Non-pigmented ciliary epithelial cell (primary cell): ENCODE measurements at regions not wholly inside any gene's neighbourhood (a gene's known extent, or its start where the extent isn't known, plus 50 kb on each side); places are given as distances from the start of the nearest gene placed in this dataset.
A peak's percentile ranks its signal among the peaks of the same experiment; 100 is the strongest.
"Not testable (repeated sequence)": the region's sequence is repeated elsewhere in the genome, so short reads cannot be mapped to it uniquely, and the experiment has no call there.

ENCODE experiments used
- DNase-seq: peaks from one replicate; pipeline ENCODE4 v3.0.0-alpha.2; 2010; ENCODE audit warnings: low read depth

- no peak for DNase-seq
Observed at GRCh38 chr7:106523482-106523881, 137.5 kb downstream of the CCDC71L start.

- DNase-seq: no peak
Observed at GRCh38 chr7:106522696-106523095, 138.3 kb downstream of the CCDC71L start.

GRCh38 chr7:106521541-106521940 is 139.4 kb downstream of the CCDC71L start:
- DNase-seq: no peak

- DNase-seq: no peak
Observed at GRCh38 chr7:106520962-106521514, 139.9 kb downstream of the CCDC71L start.

GRCh38 chr7:106518967-106519366 is 142.0 kb downstream of the CCDC71L start:
- DNase-seq: no peak

- no peak for DNase-seq
Observed at GRCh38 chr7:106518239-106518638, 142.7 kb downstream of the CCDC71L start.

- no peak for DNase-seq
Observed at GRCh38 chr7:106517508-106517907, 143.4 kb downstream of the CCDC71L start.

GRCh38 chr7:106515321-106515720 is 145.6 kb downstream of the CCDC71L start:
- no peak for DNase-seq

DNA sequence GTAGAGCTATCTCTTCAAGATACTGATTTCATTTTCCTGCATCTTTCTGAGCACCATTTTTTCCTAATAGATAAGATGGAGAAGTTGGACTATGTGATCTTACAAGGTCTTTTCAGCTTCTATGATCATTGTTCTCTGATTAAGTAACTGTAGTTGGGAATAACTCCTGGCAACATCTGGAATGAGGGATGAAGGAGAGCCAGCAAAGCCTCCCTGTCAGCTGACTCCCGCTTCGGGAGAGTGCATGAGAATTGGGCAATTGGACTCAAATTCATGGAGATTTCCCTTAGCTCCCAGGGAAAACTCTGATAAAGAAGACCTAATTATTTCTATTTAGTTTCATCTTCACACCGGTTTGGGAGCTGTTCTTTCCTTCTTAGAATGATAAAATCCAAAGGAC is 146.1 kb downstream of the CCDC71L start:
- DNase-seq: no peak

DNA sequence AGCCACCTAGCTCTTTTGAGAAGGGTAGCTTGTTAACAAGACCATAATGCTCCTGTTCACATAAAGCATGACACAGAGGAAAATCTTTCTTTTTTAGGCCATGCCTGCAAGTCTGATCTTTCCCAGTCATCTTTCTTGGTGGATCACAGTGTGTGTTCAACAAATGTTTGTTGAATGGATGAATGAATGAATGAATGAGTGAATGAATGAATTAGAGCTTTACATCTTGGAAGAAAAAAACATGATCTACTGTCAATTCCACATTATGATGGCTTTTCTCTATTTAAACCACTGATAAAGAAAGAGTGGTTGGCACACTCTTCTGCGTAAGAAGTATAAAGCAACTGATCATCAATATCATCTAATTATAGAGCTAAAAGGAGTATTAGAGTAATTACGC is 148.7 kb downstream of the CCDC71L start:
- no peak for DNase-seq

- DNase-seq: no peak
Observed at GRCh38 chr7:106504645-106505044, 156.3 kb downstream of the CCDC71L start.

GRCh38 chr7:106504207-106504606 is 156.8 kb downstream of the CCDC71L start:
- DNase-seq: no peak

GRCh38 chr7:106503626-106504025 is 157.3 kb downstream of the CCDC71L start:
- DNase-seq: no peak

DNA sequence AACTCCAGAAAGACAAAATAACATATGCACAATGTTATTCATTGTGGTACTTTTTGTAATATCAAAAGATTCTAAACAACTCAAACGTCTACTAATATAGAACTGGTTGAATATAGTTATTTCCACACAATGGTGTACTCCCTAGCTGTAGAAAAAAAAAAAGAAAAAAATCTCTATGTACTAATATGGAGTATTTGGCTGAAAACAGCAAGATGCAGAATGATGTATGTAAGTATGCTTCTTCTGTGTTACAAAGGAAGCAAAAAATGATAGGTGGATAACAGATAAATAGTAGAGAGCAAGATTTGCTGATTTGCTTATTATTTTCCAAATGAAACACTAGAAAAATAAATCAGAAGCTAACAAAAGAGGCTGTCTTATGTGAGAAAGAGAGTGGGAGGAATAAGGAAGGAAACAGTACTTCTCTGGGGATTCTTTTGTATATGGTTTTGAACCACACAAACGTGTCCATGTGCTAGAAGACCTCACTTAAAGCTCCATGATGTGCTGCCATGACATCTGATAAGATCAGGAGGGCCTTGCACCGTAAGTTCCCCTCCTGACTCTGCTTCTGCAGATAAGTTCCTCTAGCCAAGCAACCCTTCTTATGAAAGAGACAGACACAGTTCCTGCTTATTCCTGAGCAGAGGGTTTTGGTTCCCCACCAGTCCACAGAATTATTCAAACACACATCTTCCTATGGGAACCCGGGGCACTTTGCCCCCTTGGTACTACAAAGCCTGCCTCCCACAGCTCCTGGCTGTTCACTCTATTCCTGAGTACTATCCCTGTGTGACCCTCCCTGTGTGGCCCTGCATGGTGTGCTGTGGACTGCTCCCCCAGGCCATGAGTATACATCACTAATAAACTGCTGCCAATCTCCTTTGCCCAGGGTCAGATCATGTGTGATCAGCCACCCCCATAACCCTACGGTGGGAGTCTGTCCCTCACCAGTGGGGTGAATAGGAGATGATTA is 159.1 kb downstream of the CCDC71L start:
- DNase-seq: no peak

DNA sequence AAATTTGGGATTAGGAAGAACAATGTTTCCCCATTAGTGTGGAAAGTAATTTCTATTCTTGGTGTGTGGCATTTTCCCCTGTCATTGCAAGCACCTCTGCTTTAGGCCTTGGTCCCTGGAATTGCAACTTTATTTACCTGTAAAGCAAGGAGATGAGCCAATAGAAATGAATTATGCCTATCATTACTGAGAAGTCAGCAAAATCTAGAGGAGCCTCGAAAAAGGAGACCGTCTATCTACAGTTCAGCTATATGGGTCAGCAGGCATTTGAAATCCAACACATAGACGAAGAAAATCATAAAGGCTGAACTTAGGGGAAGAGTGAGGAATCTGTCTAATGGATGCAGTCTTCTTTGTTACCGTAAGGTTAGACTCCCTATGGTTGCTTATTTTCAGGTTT is 161.1 kb downstream of the CCDC71L start:
- DNase-seq: no peak

DNA sequence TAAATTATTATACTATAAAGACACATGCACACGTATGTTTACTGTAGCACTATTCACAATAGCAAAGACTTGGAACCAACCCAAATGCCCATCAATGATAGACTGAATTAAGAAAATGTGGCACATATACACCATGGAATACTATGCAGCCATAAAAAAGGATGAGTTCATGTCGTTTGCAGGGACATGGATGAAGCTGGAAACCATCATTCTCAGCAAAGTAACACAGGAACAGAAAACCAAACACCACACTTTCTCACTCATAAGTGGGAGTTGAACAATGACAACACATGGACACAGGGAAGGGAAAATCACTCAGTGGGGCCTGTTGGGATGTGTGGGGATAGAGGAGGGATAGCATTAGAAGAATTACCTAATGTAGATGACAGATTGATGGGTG is 163.0 kb downstream of the CCDC71L start:
- not testable (repeated sequence) for DNase-seq

DNA sequence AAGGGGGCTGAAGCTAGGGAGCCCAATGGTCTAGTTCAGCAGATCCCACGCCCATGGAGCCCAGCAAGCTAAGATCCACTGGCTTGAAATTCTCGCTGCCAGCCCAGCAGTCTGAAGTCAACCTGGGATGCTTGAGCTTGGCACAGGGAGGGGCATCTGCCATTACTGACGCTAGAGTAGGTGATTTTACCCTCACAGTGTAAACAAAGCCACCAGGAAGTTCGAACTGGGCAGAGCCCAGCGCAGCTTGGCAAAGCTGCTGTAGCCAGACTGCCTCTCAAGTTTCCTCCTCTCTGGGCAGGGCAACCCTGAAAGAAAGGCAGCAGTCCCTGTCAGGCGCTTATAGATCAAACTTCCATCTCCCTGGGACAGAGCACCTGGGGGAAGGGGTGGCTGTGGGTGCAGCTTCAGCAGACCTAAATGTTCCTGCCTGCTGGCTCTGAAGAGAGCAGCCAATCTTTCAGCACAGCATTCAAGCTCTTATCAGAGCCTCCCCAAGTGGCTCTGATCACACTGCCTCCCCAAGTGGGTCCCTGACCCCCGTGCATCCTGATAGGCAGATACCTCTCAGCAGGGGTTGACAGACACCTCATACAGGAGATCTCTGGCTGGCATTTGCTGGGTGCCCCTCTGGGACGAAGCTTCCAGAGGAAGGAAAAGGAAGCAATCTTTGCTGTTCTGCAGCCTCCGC is 167.8 kb downstream of the CCDC71L start:
- DNase-seq: no peak

GRCh38 chr7:106488465-106488864 is 172.5 kb downstream of the CCDC71L start:
- no peak for DNase-seq

DNA sequence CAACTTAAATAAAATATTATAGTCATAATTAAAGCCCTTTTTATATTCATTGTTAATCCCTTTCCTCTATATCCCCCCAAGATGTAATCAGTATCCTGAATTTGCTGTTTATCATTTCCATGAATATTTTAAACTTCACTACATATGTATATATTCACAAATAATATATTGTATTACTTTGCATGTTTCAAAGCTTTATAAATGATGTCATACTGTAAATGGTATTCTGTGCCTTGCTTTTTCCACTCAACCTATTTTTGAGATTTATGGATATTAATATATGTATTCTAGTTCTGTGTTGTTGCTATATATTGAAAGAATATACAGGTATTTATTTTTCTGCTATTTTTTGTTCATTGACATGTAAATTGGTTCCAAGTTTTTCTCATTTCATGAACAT is 173.1 kb downstream of the CCDC71L start:
- DNase-seq: no peak

- DNase-seq: peak; percentile 75
Observed at GRCh38 chr7:106486331-106486730, 174.6 kb downstream of the CCDC71L start.

GRCh38 chr7:106485919-106486318 is 175.0 kb downstream of the CCDC71L start:
- DNase-seq: no peak

GRCh38 chr7:106485031-106485551 is 175.9 kb downstream of the CCDC71L start:
- peak; percentile 58 for DNase-seq

DNA sequence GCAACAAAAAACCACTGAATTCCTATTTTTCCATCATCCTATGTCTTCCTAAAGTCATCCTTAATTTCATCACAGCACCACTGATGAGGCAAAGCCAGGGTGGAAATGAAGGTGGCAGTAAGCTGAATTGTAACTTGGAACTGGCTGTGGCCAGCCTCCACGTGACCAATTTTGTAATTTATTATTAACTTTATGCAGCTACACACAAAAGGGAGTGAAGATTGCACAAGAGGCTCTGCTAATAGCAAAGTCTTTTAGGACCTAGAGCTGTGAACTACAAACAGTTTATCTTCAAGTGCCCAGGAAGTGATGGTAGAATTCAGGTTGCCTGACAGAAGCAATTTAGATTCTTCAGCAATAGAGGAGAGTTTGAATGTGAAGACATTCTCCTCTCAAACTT is 176.4 kb downstream of the CCDC71L start:
- DNase-seq: no peak
